IgD-negative memory B cell (primary cell): ENCODE measurements at regions not wholly inside any gene's neighbourhood (a gene's known extent, or its start where the extent isn't known, plus 50 kb on each side); places are given as distances from the start of the nearest gene placed in this dataset.
A peak's percentile ranks its signal among the peaks of the same experiment; 100 is the strongest.

ENCODE experiments used
- H3K27ac Mint-ChIP-seq, 3 donors: one replicate each; pipeline ENCODE4 v1.8.0; 2020 to 2022; ENCODE audit warnings: mild to moderate bottlenecking in 3 of 3, mixed read lengths in 3 of 3, moderate library complexity in 1 of 3
- H3K27me3 Mint-ChIP-seq: one replicate; pipeline ENCODE4 v1.8.0; 2021; ENCODE audit warnings: mixed read lengths
- H3K36me3 Mint-ChIP-seq: one replicate; pipeline ENCODE4 v1.8.0; 2020; ENCODE audit warnings: mild to moderate bottlenecking, mixed read lengths
- H3K4me1 Mint-ChIP-seq, 3 donors: one replicate each; pipeline ENCODE4 v1.8.0; 2020 to 2022; ENCODE audit warnings: mixed read lengths in 3 of 3, mild to moderate bottlenecking in 1 of 3
- H3K4me3 Mint-ChIP-seq, 4 donors: one replicate each; pipeline ENCODE4 v1.8.0; 2020 to 2022; ENCODE audit warnings: mild to moderate bottlenecking in 4 of 4, mixed read lengths in 4 of 4, moderate library complexity in 3 of 4
- H3K9me3 Mint-ChIP-seq, 3 donors: one replicate each; pipeline ENCODE4 v1.8.0; 2020 to 2021; ENCODE audit warnings: mixed read lengths in 3 of 3, mild to moderate bottlenecking in 1 of 3

DNA sequence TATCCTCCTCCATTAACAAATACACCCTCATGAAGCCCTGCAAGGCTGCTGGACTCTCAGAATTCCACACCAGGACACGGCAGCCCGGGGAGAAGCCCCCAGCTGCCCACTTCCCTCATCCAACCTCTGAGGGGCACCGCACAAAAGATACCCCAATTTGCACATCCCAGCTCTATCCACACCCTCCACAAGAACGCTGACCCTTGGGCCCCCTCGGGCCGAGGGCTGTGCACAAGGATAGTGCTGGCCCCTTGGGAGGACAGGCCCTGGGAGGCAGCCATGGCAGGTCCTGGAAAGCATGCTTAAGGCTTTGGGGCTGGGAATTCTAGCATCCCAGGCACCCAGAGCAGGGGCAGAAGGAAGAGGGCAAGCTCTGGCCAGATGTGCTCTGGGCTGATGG, 77.4 kb upstream of the PRNP start:
- H3K4me3 Mint-ChIP-seq, result no peak overlapping the region
- H3K27ac Mint-ChIP-seq, result no peak overlapping the region
- peaks cover 10 to 19% (median 16%) of the 10 kb centered on the region in 3 donors for H3K4me1 Mint-ChIP-seq
- no peaks in the 10 kb centered on the region for H3K9me3 Mint-ChIP-seq
- H3K36me3 Mint-ChIP-seq, result no peaks in the 10 kb centered on the region
- H3K27me3 Mint-ChIP-seq, result peaks cover 2% of the 10 kb centered on the region

GRCh38 chr20:4607287-4607713, 79.0 kb upstream of the PRNP start:
- peak overlapping the region in 2 of 3 donors; percentile 8 to 68 for H3K27ac Mint-ChIP-seq
- H3K36me3 Mint-ChIP-seq, result no peaks in the 10 kb centered on the region
- H3K4me1 Mint-ChIP-seq, result peaks cover under 1 to 13% (median 9%) of the 10 kb centered on the region in 3 donors
- no peaks in the 10 kb centered on the region for H3K9me3 Mint-ChIP-seq
- H3K27me3 Mint-ChIP-seq, result peaks cover 5% of the 10 kb centered on the region
- peak overlapping the region in 1 of 4 donors; percentile 49 for H3K4me3 Mint-ChIP-seq

GRCh38 chr20:4606051-4606450, 80.2 kb upstream of the PRNP start:
- H3K4me1 Mint-ChIP-seq, result peaks cover 0 to 13% (median 9%) of the 10 kb centered on the region in 3 donors
- no peaks in the 10 kb centered on the region for H3K9me3 Mint-ChIP-seq
- H3K36me3 Mint-ChIP-seq, result no peaks in the 10 kb centered on the region
- no peak overlapping the region for H3K4me3 Mint-ChIP-seq
- peaks cover 8% of the 10 kb centered on the region for H3K27me3 Mint-ChIP-seq
- H3K27ac Mint-ChIP-seq, result no peak overlapping the region

DNA sequence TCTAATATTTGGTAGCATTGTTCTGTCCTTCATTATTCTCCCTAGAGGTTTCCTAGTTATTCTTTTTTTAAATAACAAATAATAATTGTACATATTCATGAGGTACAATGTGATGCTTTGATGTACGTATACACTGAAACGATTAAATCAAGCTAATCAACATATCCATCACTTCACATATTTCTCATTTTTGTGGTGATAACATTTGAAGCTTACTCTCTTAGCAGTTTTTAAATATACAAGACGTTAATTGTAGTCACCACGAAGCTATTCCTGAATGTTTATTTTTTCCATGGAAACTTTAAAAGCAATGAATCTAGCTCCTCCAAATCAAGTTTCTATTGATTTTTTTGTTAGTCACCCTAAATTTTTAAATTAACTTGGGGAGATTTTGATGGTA, 81.1 kb upstream of the PRNP start:
- Mint-ChIP-seq H3K9me3 (no peaks in the 10 kb centered on the region), H3K4me3 (no peak overlapping the region), H3K4me1 (peaks cover 0 to 13% (median 9%) of the 10 kb centered on the region in 3 donors), H3K27me3 (peaks cover 12% of the 10 kb centered on the region), H3K27ac (no peak overlapping the region), H3K36me3 (no peaks in the 10 kb centered on the region)

DNA sequence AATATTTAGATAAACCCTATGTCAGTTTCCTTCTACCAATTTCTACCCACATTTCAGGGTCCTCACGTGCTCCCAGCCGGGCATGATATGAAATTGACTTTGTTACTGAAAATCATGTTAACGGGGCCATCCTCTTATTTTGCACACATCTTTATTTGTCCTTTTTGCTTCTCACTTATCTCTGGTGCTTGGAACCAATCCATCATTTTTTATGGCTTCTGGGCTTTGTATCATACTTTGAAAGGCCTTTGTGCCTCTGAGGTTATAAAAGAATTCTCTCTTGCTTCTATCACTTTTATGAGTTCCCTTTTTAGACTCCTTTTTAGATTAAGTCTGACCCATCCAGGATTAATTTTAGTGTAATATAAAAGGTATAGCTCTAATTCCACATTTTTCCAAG, 81.7 kb upstream of the PRNP start:
- Mint-ChIP-seq H3K27me3 (peaks cover 12% of the 10 kb centered on the region), H3K4me1 (peaks cover 0 to 13% (median 9%) of the 10 kb centered on the region in 3 donors), H3K4me3 (no peak overlapping the region), H3K9me3 (no peaks in the 10 kb centered on the region), H3K36me3 (no peaks in the 10 kb centered on the region), H3K27ac (no peak overlapping the region)

DNA sequence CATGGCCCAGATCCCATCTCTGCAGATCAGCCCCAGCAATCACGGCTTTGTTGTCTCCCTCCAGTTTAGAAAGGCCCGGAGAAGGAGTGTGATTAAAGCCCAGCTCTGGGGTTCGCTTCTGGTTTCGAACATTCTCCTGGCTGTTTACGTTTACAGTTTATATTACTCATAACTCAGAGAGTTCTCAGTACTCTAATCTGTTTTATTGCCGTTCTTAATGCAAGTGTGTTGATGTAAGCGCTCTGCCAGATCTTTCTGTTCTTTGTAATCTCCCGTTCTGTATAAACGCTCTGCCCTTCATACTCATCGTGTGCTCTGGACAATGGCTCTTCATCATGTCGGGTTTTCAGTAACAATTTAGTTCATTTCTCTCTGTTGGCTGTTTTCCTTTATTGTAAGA, 82.5 kb upstream of the PRNP start:
- H3K4me3 Mint-ChIP-seq, result no peak overlapping the region

DNA sequence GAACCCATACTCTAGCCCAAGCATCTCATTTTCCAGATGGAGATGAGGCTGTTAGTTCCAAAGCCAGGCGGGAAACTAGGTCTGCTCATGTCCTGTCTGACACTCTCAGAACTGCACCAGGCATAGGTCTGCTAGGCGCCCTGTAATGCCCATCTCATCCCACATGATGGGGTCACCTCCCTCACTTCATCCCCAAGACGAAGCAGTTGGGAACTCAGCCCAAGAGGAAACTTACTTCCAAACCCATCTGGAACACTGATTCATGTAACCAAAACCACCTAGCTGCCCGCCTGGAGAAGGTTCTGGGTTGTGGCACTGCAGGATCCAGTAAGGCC, 84.0 kb upstream of the PRNP start:
- Mint-ChIP-seq H3K27ac (no peak overlapping the region), H3K27me3 (peaks cover 12% of the 10 kb centered on the region), H3K4me3 (no peak overlapping the region), H3K9me3 (no peaks in the 10 kb centered on the region), H3K4me1 (peaks cover 0 to 5% (median 2%) of the 10 kb centered on the region in 3 donors), H3K36me3 (peaks cover under 1% of the 10 kb centered on the region)

More for the DNA sequence above, 82.5 kb upstream of the PRNP start:
- Mint-ChIP-seq H3K4me1 (peaks cover 0 to 13% (median 9%) of the 10 kb centered on the region in 3 donors), H3K27ac (no peak overlapping the region), H3K9me3 (no peaks in the 10 kb centered on the region), H3K36me3 (no peaks in the 10 kb centered on the region), H3K27me3 (peaks cover 12% of the 10 kb centered on the region)

DNA sequence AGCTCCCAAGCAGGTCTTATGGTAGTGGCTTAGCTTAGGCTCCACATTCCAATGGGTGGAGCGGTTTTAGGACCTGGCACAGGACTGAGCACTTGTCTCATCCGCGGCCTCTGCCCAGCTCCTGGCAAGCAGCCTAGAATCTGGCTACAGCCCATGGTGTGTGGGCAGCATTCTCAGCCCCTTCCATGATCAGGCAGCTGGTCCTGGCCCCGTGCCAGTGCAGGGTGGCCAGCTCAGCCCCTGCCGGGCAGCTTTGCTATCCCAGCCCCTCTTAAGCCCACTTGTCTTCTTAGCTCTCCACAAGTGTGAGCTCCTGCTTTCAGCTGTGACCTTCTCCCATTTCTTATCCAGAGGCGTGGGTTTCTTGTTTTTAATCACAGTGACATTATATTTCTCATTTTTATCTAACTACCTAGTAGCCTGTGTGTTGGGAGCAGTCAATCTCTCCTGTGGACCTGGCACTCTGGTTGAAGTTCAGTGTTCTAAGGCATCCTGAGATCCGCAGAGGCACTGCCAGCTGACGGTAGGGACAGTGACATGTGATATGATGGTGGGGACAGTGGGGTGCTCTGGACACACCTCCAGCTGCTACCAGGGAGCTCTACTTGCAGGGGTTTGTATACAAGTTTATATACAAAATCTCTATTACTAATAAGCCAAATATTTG, 84.5 kb upstream of the PRNP start:
- peaks cover 10% of the 10 kb centered on the region for H3K27me3 Mint-ChIP-seq
- peaks cover 0 to 3% (median 0%) of the 10 kb centered on the region in 3 donors for H3K4me1 Mint-ChIP-seq
- H3K4me3 Mint-ChIP-seq, result no peak overlapping the region
- peaks cover 1% of the 10 kb centered on the region for H3K36me3 Mint-ChIP-seq
- H3K9me3 Mint-ChIP-seq, result no peaks in the 10 kb centered on the region
- H3K27ac Mint-ChIP-seq, result no peak overlapping the region

GRCh38 chr20:4600308-4601014, 85.8 kb upstream of the PRNP start:
- no peak overlapping the region for H3K4me3 Mint-ChIP-seq
- H3K9me3 Mint-ChIP-seq, result no peaks in the 10 kb centered on the region
- H3K27ac Mint-ChIP-seq, result no peak overlapping the region
- H3K27me3 Mint-ChIP-seq, result peaks cover 10% of the 10 kb centered on the region
- no peaks in the 10 kb centered on the region for H3K4me1 Mint-ChIP-seq
- H3K36me3 Mint-ChIP-seq, result peaks cover 1% of the 10 kb centered on the region

DNA sequence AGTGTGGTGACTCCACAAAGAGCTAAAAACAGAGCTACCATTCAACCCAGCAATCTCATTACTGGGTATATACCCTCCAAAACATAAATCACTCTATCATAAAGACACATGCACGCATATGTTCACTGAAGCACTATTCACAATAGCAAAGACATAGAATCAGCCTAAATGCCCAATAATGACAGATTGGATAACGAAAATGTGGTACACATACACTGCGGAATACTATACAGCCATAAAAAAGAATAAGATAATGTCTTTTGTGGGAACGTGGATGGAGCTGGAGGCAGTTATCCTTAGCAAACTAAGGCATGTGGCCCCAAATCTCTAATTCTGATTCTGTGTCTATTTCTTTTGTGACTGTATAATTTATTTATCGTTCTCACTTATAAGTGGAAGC, 89.0 kb upstream of the PRNP start:
- peaks cover 5% of the 10 kb centered on the region for H3K36me3 Mint-ChIP-seq
- H3K9me3 Mint-ChIP-seq, result no peaks in the 10 kb centered on the region
- H3K4me1 Mint-ChIP-seq, result peaks cover 4 to 6% (median 6%) of the 10 kb centered on the region in 3 donors
- peak overlapping the region in 1 of 4 donors; percentile 40 for H3K4me3 Mint-ChIP-seq
- H3K27ac Mint-ChIP-seq, result no peak overlapping the region
- H3K27me3 Mint-ChIP-seq, result peaks cover 20% of the 10 kb centered on the region

- Mint-ChIP-seq H3K27ac (no peak overlapping the region), H3K27me3 (peaks cover 12% of the 10 kb centered on the region)
These were observed 93.1 kb upstream of the PRNP start for GRCh38 chr20:4593149-4593525.

DNA sequence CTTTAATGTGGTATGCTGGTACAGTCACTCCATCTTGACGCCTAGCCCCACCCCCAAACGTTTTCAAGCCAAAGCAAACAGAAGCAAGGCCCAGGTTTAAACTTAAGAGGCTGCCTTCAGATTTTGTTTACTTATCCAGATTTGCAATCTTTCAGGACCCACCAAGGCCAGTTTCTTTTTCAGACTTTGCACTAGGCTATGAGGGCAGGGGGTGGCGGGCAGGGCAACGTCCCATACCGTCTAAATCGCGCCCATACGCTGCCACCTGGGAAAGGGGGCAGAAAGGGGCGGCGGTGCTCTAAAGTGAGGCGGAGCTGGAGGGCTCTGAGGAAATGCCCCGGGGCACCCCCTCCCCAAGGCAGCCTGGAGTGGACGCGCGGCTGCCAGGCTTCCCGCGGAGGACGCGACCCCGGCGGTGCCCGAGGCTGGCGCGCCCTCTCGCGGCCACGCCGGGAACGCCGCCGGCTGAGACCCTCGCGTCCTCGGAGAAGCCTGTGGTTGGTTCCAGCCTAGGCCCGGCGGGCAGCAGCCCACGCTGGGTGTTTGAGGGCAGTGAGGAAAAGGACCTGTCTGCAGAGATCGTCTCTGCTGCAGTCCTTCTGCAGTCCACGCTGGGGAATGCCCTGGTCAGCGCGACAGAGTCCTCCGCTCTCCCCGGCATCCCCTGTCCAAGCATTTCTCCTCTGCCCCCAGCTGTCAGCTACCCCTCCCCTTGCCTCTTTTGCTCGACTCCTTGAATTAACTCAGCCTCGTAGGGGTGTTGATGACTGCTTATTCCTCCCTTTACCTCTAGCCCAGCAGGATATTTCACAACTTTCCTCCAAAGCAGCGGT, 93.7 kb upstream of the PRNP start:
- H3K4me1 Mint-ChIP-seq, result peaks cover 4 to 6% (median 6%) of the 10 kb centered on the region in 3 donors
- H3K27me3 Mint-ChIP-seq, result peaks cover 12% of the 10 kb centered on the region
- H3K36me3 Mint-ChIP-seq, result peaks cover 5% of the 10 kb centered on the region
- H3K27ac Mint-ChIP-seq, result no peak overlapping the region
- H3K4me3 Mint-ChIP-seq, result peak overlapping the region in 3 of 4 donors; percentile 44 to 50 (median 45)
- H3K9me3 Mint-ChIP-seq, result no peaks in the 10 kb centered on the region

More at GRCh38 chr20:4593149-4593525, 93.1 kb upstream of the PRNP start:
- Mint-ChIP-seq H3K36me3 (peaks cover 5% of the 10 kb centered on the region), H3K9me3 (no peaks in the 10 kb centered on the region), H3K4me1 (peaks cover 4 to 6% (median 6%) of the 10 kb centered on the region in 3 donors), H3K4me3 (peak overlapping the region in 3 of 4 donors; percentile 44 to 70 (median 50))

DNA sequence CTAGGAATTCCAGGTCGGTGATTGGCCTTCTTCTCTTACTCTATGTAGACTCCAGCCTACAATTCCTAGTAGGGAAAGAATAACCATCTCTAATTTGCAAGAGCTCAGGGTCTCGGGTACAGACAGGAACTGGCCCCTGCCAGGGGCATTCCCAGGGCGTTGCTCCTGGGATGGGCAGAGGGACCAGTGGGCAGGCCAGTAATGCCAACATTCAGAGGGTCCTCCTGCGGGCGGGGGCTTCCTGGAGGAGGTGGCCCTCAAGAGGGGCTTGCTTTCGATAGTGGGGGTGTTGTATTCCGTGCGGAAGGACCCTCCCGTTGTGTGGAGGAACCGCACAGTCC, 94.3 kb upstream of the PRNP start:
- peaks cover 4 to 6% (median 6%) of the 10 kb centered on the region in 3 donors for H3K4me1 Mint-ChIP-seq
- no peaks in the 10 kb centered on the region for H3K9me3 Mint-ChIP-seq

DNA sequence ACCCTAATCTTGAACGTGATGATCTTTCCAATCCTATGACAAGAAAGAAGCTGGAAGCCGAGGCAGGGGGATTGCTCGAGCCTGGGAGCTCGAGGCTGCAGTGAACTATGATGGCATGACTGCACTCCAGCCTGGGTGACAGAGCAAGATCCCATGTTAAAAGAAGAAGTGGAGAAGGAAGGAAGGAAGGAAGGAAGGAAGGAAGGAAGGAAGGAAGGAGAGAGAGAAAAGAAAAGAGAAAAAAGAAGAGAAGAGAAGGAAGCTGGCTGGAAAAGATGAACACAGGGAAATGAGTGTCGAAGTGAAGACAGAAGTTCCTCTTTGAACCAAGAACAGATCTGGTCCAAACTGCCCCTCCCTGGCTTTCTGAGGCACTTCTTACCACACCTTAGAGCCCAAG, 100.5 kb upstream of the PRNP start:
- Mint-ChIP-seq H3K27me3 (peaks cover 11% of the 10 kb centered on the region), H3K4me3 (no peak overlapping the region), H3K36me3 (no peaks in the 10 kb centered on the region)

More for the DNA sequence above, 94.3 kb upstream of the PRNP start:
- H3K4me3 Mint-ChIP-seq, result peak overlapping the region in 2 of 4 donors; percentile 25 to 45
- H3K27me3 Mint-ChIP-seq, result peaks cover 12% of the 10 kb centered on the region
- no peak overlapping the region for H3K27ac Mint-ChIP-seq
- peaks cover 4% of the 10 kb centered on the region for H3K36me3 Mint-ChIP-seq

GRCh38 chr20:4585104-4585753, 101.0 kb upstream of the PRNP start:
- H3K27ac Mint-ChIP-seq, result peak overlapping the region in 1 of 3 donors; percentile 48
- H3K9me3 Mint-ChIP-seq, result no peaks in the 10 kb centered on the region
- H3K27me3 Mint-ChIP-seq, result peaks cover 11% of the 10 kb centered on the region
- no peaks in the 10 kb centered on the region for H3K4me1 Mint-ChIP-seq
- H3K36me3 Mint-ChIP-seq, result no peaks in the 10 kb centered on the region
- no peak overlapping the region for H3K4me3 Mint-ChIP-seq

More for the DNA sequence above, 100.5 kb upstream of the PRNP start:
- Mint-ChIP-seq H3K9me3 (no peaks in the 10 kb centered on the region), H3K27ac (peak overlapping the region in 1 of 3 donors; percentile 48), H3K4me1 (no peaks in the 10 kb centered on the region)
